OCI-LY1 (cell line): ENCODE measurements at regions not wholly inside any gene's neighbourhood (a gene's known extent, or its start where the extent isn't known, plus 50 kb on each side); places are given as distances from the start of the nearest gene placed in this dataset.

Source experiments
- CTCF ChIP-seq: fragments of 200-600 bp; sonication (generic), shearing (Covaris generic); IDR thresholded peaks from 2 replicates; pipeline ENCODE4 v1.5.1; 2017; ENCODE audit warnings: mild to moderate bottlenecking, antibody characterized with exemption, low read length, moderate library complexity, mixed read lengths
- EZH2 ChIP-seq: fragments of 200-600 bp; sonication (generic), shearing (Covaris generic); IDR thresholded peaks from 2 replicates; pipeline ENCODE4 v1.8.0; 2017; ENCODE audit warnings: borderline replicate concordance, mixed run types, mild to moderate bottlenecking, antibody characterized with exemption, low read length, moderate library complexity, mixed read lengths

- TF ChIP-seq CTCF (no peak), EZH2 (no peak)
These were observed 67.4 kb upstream of the BCOR start for GRCh38 chrX:40165206-40165605.
